ENCODE measurements at regions not wholly inside any gene's neighbourhood (a gene's known extent, or its start where the extent isn't known, plus 50 kb on each side); places are given as distances from the start of the nearest gene placed in this dataset.
"Not testable (repeated sequence)": the region's sequence is repeated elsewhere in the genome, so short reads cannot be mapped to it uniquely, and the experiment has no call there.

DNA sequence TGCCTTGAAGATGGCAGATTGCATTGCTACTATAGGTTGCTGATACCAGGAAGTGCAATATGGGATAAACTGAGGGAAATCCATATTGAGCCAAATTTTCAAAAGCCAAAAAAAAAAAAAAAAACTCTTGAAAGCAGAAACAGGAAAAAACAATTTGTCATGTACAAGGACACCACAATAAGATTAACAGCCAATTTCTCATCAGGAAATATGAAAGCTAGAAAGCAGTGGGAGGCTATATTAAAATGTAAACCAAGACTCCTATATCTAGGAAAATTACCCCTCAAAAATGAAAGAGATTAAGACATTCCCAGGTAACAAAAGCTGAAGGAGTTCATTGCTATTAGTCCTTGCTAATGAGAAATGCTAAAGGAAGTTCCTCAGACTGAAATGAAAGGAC lies 462.8 kb upstream of the DPH6 start:
- DNase-seq, result no peak

DNA sequence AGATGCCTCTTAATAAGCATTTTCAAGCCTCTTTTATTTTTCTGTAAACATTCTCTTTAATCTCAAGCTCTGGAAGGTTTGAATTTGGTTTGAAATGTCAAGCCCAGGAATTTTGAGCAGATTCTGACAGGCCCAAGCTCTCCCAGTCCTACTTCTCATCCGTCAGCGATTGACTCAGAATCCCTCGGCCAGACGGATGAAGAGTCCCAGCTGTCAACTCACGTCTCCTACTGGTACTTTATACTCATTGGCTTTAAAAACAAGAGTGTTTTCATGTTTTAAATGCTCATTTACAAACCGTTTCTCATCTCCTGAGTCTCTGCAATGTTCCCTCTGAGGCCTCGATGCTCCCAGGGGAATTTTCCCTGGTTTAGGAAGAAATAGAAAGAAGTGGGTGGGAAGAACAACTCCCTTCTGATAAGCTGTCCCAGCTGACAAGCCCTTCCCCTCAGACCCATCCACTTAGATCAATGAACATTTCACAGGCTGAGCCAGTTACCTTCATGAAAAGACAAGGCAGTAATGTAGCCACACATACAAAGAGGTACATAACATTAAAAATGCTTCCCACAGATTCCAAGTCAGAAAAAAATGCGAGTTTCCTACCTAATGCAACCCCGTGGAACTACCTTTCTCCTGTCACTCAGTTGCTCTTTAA lies 478.2 kb upstream of the DPH6 start:
- no peak for DNase-seq

DNA sequence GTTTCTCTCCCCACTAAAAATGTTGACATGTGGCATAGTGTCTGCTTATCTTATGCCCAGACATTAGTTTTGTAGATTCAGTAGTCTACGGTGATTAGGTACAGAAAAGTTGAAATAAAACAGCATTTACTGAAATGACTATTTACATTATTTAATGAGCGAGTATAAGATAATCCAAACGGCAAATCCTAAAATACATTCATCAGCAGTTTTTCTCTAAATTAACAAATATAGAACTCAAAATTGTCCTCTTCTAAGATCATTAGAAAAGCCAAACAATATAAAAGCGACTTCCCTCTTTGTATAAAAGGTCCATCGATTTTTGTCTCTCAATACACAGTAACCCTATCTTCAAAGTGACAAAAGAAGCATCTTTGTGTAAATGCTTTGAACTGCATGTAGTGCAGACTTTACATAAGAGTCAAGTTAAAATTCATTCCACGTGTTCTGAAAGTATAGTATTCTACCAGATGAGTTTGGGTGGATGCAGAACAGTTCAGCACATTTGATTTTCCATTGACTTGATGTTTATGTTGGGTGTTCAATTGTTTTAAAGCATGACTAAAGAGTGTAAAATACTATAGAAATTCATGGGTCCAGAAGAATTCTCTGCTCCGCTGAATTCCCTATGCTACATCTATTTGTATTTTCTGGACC lies 480.8 kb upstream of the DPH6 start:
- no peak for DNase-seq

DNA sequence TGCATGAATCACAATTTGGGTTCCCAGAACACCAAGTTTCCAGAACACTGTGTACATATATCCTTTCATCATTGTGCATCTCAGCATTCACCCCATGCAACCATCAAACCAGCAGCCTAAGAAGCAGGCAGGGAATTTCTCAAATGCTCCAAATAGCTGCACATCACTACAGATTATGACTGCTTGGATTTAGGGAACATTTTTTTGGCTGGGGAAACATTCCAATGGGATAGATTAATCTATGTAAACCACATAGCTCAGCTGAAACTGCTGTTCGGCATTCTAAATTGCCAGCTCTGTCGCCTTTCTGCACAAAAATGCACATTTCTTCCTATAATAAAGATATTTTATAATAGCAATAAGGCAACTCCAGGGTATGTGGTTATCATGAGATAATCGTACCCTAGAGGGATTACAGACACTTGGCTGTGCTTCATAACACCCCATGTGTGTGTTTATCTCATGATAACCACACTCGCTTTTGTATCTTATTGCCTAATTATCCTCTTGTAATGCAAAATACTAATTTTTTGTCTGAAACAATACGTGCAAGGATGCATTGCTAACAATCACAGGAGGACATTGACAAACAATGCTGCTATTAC lies 483.7 kb upstream of the DPH6 start:
- no peak for DNase-seq

DNA sequence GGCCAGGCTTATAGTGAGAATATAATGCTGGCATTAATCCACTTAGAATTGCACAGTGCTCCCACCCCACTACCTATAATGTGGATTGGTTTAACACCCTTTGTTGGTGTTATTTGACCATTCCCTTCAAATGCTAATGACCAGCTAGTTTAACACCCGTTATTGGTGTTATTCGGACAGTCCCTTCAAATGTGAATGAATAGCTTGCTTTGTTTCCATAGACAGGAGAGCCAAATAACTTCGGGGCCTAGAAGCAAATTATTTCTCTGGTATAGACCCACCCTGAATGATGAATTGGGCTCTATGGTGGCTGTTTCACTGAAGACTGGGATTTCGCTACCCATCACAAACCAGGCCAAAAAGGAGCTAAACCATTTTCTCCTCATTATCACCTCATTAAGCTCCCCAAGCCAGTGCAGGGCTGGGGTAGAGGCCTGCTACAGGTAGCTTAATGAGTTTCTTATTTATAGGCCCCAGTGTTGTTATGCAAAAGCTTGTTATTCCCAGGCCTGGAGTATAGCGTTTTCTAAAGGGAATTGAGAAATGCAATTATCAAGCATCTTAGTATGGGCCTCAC lies 494.1 kb upstream of the DPH6 start:
- DNase-seq, result no peak

DNA sequence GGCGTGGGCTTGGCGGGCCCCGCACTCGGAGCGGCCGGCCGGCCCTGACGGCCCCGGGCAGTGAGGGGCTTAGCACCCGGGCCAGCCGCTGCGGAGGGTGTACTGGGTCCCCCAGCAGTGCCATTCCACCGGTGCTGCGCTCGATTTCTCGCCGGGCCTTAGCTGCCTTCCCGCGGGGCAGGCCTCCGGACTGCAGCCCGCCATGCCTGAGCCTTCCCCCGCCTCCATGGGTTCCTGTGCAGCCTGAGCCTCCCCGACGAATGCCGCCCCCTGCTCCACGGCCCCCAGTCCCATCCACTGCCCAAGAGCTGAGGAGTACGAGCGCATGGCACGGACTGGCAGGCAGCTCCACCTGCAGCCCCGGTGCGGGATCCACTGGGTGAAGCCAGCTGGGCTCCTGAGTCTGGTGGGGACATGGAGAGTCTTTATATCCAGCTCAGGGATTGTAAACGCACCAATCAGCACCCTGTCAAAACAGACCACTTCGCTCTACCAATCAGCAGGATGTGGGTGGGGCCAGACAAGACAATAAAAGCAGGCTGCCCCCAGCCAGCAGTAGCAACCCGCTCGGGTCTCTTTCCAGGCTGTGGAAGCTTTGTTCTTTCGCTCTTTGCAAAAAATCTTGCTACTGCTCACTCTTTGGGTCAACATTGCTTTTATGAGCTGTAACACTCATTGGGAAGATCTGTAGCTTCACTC lies 501.2 kb upstream of the DPH6 start:
- DNase-seq, result not testable (repeated sequence)

DNA sequence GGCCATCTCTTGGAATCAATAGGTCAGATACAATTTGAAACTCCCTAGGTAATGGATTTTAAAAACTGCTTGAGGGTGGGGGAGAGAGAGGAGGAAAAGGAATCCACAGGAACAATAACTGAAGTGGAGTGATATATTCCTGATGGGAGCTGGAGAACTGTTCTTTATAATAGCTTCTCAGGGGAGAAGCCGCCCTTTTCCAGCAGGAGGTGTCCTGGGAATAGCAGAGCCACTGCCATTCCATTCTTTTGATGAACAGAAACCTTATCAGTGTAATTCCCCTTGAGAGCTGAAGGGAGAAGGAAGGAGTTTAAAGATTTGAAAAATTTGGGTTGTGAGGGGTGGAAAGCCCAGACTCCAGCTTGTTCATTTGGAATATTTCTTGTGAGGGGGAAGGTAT lies 504.9 kb upstream of the DPH6 start:
- DNase-seq, result no peak

DNA sequence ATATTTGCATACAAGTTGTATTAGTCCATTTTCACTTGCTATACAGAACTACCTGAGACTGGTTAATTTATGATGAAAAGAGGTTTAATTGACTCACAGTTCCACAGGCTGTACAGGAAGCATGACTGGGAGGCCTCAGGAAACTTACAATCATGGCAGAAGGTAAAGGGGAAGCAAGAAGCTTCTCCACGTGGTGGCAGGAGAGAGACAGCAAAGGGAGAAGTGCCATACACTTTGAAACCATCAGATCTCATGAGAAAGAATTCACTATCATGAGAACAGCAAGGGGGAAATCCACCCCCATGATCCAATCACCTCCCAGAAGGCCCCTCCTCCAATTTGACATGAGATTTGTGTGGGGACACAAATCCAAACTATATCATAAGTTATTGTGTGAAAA lies 506.7 kb upstream of the DPH6 start:
- DNase-seq, result not testable (repeated sequence)

DNA sequence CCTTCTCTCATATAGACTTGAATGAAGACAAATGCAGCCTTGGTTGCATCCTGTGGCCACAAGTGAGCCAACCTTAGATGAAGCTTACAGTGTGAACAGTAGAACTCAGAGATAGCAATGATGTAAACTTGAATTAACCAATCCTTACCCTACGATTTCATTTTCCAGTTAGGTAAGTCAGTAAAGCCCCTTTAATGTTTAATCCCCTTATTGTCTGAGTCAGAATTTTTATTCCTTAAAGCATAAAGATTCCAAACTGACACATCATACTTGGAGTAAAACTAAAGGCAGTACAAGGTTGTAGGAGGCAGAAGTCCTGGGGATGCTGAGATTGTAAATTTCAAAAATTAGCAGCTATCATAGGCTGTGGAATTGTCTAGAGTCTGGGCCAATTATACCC lies 507.8 kb upstream of the DPH6 start:
- no peak for DNase-seq

DNA sequence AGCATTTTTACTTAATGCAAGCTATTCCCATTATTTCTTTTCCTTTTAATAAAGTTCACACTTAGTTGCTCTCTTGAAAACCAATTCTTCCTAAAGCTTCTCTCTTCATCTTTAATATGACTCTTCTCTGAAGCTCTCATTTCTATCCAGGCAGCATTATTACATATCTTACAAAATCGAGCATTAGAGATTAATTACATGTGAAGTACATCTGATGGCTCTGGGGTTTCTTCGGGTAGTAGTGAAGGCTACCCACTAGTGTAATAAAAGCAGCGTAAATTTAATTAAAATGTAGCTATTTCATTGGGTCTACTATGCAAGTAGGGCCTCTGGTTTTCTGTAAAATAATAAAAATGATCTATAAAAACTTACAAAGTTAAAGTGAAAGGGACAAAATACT lies 513.6 kb upstream of the DPH6 start:
- DNase-seq, result no peak

DNA sequence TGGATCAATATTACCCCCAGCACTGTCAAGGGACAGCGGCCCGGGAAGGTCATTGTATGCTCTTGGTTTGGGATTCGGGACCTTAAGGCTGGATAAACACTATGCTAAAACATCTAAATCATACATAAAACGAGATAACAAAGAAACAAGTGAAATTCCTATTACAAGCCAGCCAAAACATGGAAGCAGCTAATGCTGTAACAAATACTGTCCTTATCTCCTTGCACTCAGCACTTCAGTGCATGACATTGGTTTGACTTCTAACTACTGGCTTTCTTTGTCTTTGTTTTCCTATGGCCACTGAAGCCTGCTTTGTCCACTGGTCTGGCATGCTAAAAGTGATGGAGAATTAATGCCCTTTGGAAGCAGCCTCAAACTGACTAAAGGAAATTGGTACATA lies 516.4 kb upstream of the DPH6 start:
- no peak for DNase-seq

DNA sequence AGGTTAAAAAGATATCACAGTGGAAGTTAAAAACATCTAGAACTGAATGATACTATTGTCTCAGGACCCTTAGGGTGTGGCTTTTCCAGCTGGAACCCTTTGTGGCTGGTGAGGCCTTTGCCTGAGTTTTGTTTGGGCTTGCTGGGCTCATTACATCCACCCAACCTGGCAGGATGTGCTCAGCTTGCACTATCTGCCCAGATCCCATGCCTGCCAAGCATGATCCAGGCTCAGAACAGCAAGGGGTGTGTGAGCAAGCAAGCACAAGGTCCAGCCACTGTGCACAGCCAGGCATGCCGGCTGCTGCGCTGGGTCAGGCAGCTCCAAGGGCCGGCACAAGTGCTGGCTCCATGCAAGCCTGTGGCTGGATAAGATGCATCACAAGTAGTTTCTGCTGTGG lies 512.7 kb upstream of the CDIN1 start:
- no peak for DNase-seq

DNA sequence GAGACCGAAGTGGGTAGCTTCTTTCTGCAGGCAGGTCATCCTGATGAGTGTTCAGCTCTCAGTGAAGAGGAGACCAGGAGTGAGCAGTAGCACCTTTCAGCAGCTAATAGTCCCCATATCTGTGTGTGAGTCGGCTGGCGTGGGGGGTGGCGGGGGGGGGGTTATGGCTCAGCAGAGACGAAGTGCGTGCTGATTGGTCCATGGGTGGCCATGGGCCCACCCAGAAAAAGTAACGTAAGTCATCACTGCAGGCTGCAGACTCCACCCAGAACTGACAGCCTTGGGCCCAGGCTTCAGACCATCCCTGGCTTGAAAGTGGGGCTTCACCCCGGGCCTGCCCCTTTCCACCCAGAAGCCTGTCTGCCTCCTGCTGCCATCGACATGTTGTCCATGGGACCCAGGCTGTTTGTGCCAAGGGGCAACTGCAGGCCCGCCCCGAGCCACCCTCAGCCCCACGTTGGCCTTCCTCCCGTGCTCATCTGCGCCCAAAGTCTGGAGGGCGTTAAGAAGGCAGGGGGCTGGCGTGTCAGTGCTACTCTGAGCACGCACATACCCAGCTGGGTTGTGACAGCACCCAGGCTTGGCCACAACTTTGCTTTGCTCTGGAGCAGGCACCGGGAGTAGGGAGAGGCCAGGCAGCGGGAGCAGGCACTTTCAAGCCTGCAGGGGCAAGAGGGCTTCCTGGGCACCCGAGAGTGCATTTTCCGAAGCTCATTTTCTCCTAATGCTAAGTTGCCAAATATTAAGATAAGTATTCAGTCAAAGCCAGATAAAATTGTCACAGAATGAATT lies 511.7 kb upstream of the CDIN1 start:
- DNase-seq, result no peak

DNA sequence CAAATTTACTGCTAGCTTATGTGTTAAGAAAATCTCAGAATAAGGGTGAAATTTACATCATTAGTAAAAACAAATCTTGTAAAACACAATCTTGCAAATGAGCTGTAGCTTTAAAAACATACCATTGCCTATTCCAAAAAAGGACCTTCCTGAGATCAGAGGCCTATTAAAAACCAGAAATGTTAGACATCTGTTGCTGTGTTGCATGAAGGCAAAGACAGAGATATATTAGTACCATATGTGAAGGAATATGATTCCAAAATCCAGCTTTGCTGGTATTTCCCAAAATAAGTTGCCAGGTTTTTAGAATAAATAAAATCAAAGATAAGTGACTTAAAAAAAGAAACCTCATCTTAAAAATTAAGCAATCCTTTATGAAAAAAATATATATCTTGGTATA lies 504.1 kb upstream of the CDIN1 start:
- DNase-seq, result no peak

DNA sequence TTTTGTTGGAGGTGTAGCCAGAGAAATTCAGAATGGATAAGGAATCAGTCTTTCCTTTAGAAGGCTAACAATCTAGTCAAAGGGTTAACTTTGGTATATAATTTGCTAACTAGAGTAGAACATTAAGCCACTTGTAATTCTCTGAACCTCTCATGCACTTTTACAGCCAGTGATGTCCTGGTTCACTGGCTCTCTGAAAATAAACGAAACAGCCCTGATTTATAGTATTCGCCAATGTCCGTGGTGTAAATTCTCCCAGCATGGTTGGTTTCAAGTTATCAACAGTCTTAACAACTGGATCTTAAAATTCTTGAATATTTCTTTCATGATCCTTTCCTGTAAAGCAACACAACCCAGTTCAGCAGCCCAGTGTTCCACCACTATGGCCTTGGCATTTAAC lies 500.4 kb upstream of the CDIN1 start:
- no peak for DNase-seq

DNA sequence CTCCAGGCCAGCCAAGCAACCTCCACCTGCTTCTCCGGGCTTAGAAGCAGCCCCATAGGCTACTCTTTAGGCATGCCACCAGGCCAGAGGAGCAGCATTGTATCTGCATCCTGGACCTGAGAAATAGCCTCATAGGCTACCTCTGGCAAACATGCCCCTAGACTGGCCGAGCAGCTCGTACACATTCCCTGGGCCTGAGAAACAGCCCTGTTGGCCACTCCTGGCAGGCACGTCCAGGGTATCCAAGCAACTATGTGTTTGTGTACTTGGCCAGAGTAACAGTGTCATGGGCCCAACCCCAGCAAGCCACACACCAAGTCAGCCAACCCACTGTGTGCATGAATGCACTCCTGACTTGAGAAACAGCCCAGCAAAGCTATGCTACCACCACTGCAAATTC lies 498.7 kb upstream of the CDIN1 start:
- DNase-seq, result no peak

DNA sequence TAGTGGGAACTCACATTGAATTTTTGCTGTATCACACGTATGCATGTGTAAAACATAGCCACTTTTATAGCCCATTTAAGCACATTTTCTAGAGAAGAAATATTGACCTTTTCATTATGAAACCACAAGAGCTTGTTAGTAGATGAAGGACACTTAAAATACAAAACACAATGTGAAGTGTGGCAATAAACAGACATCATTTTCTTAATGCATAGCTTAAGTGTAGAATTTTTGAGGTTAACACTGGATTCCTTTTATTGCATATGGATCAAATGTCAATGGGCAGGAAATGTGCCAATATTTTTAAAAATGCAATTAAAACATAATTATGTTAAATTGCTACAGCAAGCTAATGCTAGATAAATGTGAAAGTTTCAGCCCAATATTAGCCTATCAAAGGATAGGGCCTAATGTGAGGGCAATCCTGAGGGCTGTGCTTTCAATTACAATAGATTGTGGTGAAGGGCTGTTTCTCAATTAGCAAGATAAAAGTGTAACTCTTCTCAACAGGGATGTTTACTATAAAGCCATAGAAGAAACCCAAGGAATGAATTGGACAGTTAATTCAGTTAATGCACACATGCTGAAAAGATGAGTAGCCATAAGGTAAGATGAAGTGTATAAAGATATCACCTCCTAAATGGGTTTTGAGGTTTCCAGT lies 489.0 kb upstream of the CDIN1 start:
- no peak for DNase-seq

DNA sequence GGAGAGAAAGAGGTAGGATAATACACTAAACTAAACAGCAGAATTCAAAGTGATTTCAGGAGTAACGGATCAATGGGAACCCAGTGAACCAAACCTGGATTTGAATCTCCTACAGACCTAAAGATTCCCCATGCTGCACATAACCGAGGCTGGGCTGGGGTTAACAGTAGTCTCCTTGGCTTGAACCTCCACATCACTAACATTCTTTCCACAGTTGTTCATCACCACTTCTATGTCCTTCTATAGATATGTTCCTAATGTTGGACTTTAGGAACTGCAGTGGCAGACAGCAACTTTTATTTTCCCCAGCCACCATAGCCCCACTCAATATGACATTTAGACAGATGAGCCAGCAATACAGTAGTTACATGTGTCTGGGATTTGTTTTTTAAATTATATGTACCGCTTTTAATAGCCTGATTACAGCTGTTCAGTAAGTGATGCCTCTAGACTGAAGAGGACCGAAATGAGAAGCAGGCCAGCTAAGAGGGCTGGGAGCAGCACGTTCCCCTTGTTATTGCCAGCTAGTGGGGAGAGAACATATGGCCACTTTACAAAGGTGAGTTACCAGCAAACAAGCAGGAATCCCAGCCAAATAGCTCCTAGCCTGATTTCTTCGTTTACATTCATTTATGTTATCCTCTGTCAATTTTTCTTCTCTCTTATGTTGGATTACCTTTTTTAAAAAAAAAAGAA lies 472.6 kb upstream of the CDIN1 start:
- DNase-seq, result no peak

DNA sequence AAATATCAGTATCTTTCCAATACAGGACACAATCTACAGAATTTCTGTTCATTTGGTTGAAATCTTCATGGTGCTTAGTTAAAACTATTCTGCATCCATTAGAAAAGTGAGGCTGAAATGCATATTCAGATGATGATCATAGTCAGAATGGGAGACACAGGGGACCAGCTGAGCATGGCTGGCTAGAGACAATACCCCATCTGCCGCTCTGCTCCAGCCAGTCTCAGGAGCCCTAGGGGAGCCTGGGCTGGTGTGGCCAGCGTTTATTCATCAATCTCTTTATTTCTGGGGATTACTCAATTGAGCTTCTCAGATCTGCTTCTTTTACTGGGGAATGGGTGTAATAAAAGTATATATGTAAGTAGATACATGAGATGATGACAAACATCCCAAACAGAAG lies 470.9 kb upstream of the CDIN1 start:
- no peak for DNase-seq

DNA sequence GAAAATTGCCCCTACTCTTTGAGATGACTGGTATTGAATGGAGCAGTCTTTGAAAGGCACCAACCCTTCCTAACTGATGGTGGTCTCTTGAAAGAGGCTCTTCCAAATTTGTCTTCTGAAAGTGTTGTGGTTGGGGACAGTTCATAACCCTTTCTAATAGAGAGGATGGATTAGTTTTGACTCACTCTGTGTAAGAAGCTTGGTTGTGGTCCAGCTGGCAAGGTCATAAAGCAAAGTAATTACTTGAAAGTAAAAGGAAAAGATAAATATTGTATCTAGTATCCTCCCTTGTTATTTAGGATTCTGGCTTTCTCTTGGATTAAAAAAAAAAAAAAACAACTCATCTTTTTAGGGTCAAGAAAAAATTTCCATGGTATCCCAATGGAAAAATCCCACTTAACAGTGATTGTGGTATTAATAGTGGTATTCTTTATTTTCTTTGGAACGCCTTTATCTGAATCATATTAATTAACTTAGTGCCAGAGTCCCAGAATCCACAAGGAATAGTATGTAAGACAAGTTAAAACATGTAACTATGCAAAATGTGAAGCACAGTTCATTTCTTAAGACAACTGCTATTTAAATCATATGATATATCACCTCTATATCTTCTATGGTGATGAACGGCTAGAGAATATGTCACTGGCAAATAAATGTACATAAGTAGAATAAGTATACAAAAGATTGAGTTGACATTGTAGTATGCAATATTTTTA lies 469.3 kb upstream of the CDIN1 start:
- DNase-seq, result no peak

DNA sequence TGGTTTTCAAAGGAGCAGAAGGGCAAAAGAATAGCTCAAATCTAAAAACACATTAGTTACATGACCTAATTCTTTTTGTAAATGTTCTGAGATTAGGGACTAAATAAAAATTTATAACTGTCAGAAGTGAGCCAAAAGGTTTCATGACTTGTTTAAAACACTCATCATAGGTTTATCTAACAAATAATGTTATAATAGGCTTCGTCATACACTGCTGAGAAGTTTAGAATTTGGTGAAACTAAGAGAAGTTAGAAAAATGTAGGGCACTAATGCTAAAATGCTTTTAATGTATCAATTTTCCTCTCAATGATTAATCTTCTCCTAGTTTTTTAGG lies 468.8 kb upstream of the CDIN1 start:
- DNase-seq, result no peak

Measured in CD4-positive, alpha-beta T cell treated with Interleukin-17A for 1 hour (primary cell).